ENCODE measurements at regions not wholly inside any gene's neighbourhood (a gene's known extent, or its start where the extent isn't known, plus 50 kb on each side); places are given as distances from the start of the nearest gene placed in this dataset.

GRCh38 chr1:242585616-242586359, 61.3 kb upstream of the PLD5 start:
- no peak for TF ChIP-seq CTCF (IDR thresholded peaks at IDR 0.05)
- no peak for TF ChIP-seq POLR2AphosphoS5 (IDR thresholded peaks at IDR 0.05)

All from upper lobe of left lung (tissue), 4 donors.